Activated CD4-positive, alpha-beta T cell treated with anti-CD3 and anti-CD28 coated beads, Interleukin-2, amount 10 ng/mL, durations not matched to agents 24 days and 14 days (primary cell): ENCODE measurements at regions not wholly inside any gene's neighbourhood (a gene's known extent, or its start where the extent isn't known, plus 50 kb on each side); places are given as distances from the start of the nearest gene placed in this dataset.

ENCODE experiments used
- DNase-seq: peaks from one replicate; pipeline ENCODE4 v3.0.0; 2022
- H3K27ac Mint-ChIP-seq: one replicate; pipeline ENCODE4 v1.8.0; 2022; ENCODE audit warnings: mild to moderate bottlenecking, mixed read lengths
- H3K27me3 Mint-ChIP-seq: one replicate; pipeline ENCODE4 v1.8.0; 2022; ENCODE audit warnings: mixed read lengths
- H3K36me3 Mint-ChIP-seq: one replicate; pipeline ENCODE4 v1.8.0; 2022; ENCODE audit warnings: low read depth, mild to moderate bottlenecking, mixed read lengths
- H3K4me1 Mint-ChIP-seq: one replicate; pipeline ENCODE4 v1.8.0; 2021; ENCODE audit warnings: mixed read lengths
- H3K4me3 Mint-ChIP-seq: one replicate; pipeline ENCODE4 v1.8.0; 2022; ENCODE audit warnings: mild to moderate bottlenecking, moderate library complexity, mixed read lengths
- H3K9me3 Mint-ChIP-seq: one replicate; pipeline ENCODE4 v1.8.0; 2021; ENCODE audit warnings: mixed read lengths
- intact Hi-C: fragments of 100-400 bp; cut with micrococcal nuclease; formaldehyde crosslinking; loops from one replicate; pipeline ENCODE4 v1.15.1; 2023

GRCh38 chr3:154060238-154061000, 60.8 kb upstream of the ARHGEF26 start:
- Mint-ChIP-seq H3K36me3 (no peaks in the 10 kb centered on the region), H3K27me3 (no peaks in the 10 kb centered on the region), H3K27ac (no peak overlapping the region), H3K4me3 (no peak overlapping the region), H3K9me3 (no peaks in the 10 kb centered on the region), H3K4me1 (no peaks in the 10 kb centered on the region)
- DNase-seq: no peak
- intact Hi-C loops: no loop called here

- no peak for DNase-seq
- Mint-ChIP-seq H3K27ac (no peak overlapping the region), H3K36me3 (no peaks in the 10 kb centered on the region), H3K4me3 (no peak overlapping the region), H3K4me1 (no peaks in the 10 kb centered on the region), H3K27me3 (no peaks in the 10 kb centered on the region), H3K9me3 (no peaks in the 10 kb centered on the region)
- intact Hi-C loops: no loop called here
Observed at GRCh38 chr3:154061001-154061370, 60.2 kb upstream of the ARHGEF26 start.

- H3K27me3 Mint-ChIP-seq: no peaks in the 10 kb centered on the region
- no peaks in the 10 kb centered on the region for H3K36me3 Mint-ChIP-seq
- no peak overlapping the region for H3K27ac Mint-ChIP-seq
- H3K4me3 Mint-ChIP-seq: no peak overlapping the region
- no peaks in the 10 kb centered on the region for H3K4me1 Mint-ChIP-seq
- no peak for DNase-seq
- H3K9me3 Mint-ChIP-seq: no peaks in the 10 kb centered on the region
- intact Hi-C loops: no loop called here
Observed at GRCh38 chr3:154062513-154062912, 58.7 kb upstream of the ARHGEF26 start.

- Mint-ChIP-seq H3K27me3 (no peaks in the 10 kb centered on the region), H3K4me3 (no peak overlapping the region), H3K9me3 (no peaks in the 10 kb centered on the region), H3K36me3 (no peaks in the 10 kb centered on the region), H3K4me1 (no peaks in the 10 kb centered on the region), H3K27ac (no peak overlapping the region)
- intact Hi-C loops: no loop called here
- DNase-seq: no peak
Observed at GRCh38 chr3:154071146-154071545, 50.0 kb upstream of the ARHGEF26 start.
